ENCODE measurements at regions not wholly inside any gene's neighbourhood (a gene's known extent, or its start where the extent isn't known, plus 50 kb on each side); places are given as distances from the start of the nearest gene placed in this dataset.
A peak's percentile ranks its signal among the peaks of the same experiment; 100 is the strongest.

GRCh38 chr5:8756498-8757084 is 789.3 kb downstream of the SEMA5A start:
- intact Hi-C loops (cut with DNase I), result loop anchor here (5.0 kb wide), 1 partner anchor 451 kb away; no protein-coding TSS in a partner anchor
- peak; percentile 19 for DNase-seq (ENCODE audit: low spot score)
- 40% methylated on average over 2 of the region's 2 CpGs for WGBS
- peak in 3 of 4 experiments; percentile 41 to 63 (median 45) for TF ChIP-seq CTCF (IDR thresholded peaks at IDR 0.05)
- no peak for TF ChIP-seq POLR2AphosphoS5 (IDR thresholded peaks at IDR 0.05)
- no peak for TF ChIP-seq POLR2A (IDR thresholded peaks at IDR 0.05)
- H3K9me3 ChIP-seq, result no peaks in the 10 kb centered on the region
- no peaks in the 10 kb centered on the region for H3K4me1 ChIP-seq (replicated peaks)
- H3K36me3 ChIP-seq, result no peaks in the 10 kb centered on the region
- no peaks in the 10 kb centered on the region for H3K27me3 ChIP-seq (replicated peaks; ENCODE audit: insufficient read depth)
- no peak overlapping the region for H3K4me3 ChIP-seq
- no peak overlapping the region for H3K27ac ChIP-seq

- TF ChIP-seq POLR2AphosphoS5 (IDR thresholded peaks at IDR 0.05) (no peak), POLR2A (IDR thresholded peaks at IDR 0.05) (no peak), CTCF (IDR thresholded peaks at IDR 0.05) (no peak)
- no peaks in the 10 kb centered on the region for H3K27me3 ChIP-seq (replicated peaks; ENCODE audit: insufficient read depth)
- intact Hi-C loops (cut with DNase I), result no loop called here
These were observed 780.0 kb downstream of the SEMA5A start for GRCh38 chr5:8765886-8766285.

GRCh38 chr5:8766448-8766847 is 779.4 kb downstream of the SEMA5A start:
- no peak for TF ChIP-seq CTCF (IDR thresholded peaks at IDR 0.05)
- no peak for TF ChIP-seq POLR2AphosphoS5 (IDR thresholded peaks at IDR 0.05)
- TF ChIP-seq POLR2A (IDR thresholded peaks at IDR 0.05), result no peak
- Histone ChIP-seq H3K4me1 (replicated peaks) (no peaks in the 10 kb centered on the region), H3K36me3 (no peaks in the 10 kb centered on the region), H3K27me3 (replicated peaks; ENCODE audit: insufficient read depth) (no peaks in the 10 kb centered on the region), H3K27ac (no peak overlapping the region), H3K4me3 (no peak overlapping the region), H3K9me3 (no peaks in the 10 kb centered on the region)
- intact Hi-C loops (cut with DNase I), result no loop called here
- WGBS, result 58% methylated on average over 1 of the region's 1 CpG
- no peak for DNase-seq (ENCODE audit: low spot score)

More at GRCh38 chr5:8765886-8766285, 780.0 kb downstream of the SEMA5A start:
- 56% methylated on average over 3 of the region's 3 CpGs for WGBS
- H3K27ac ChIP-seq, result no peak overlapping the region
- H3K9me3 ChIP-seq, result no peaks in the 10 kb centered on the region
- no peaks in the 10 kb centered on the region for H3K4me1 ChIP-seq (replicated peaks)
- no peak overlapping the region for H3K4me3 ChIP-seq
- H3K36me3 ChIP-seq, result no peaks in the 10 kb centered on the region
- no peak for DNase-seq (ENCODE audit: low spot score)

- Histone ChIP-seq H3K4me1 (replicated peaks) (no peaks in the 10 kb centered on the region), H3K36me3 (no peaks in the 10 kb centered on the region), H3K27me3 (replicated peaks; ENCODE audit: insufficient read depth) (no peaks in the 10 kb centered on the region), H3K4me3 (no peak overlapping the region), H3K9me3 (no peaks in the 10 kb centered on the region), H3K27ac (no peak overlapping the region)
- TF ChIP-seq POLR2A (IDR thresholded peaks at IDR 0.05), result no peak
- no peak for TF ChIP-seq POLR2AphosphoS5 (IDR thresholded peaks at IDR 0.05)
- intact Hi-C loops (cut with DNase I), result no loop called here
- no peak for DNase-seq (ENCODE audit: low spot score)
- 93% methylated on average over 3 of the region's 3 CpGs for WGBS
These were observed 778.8 kb downstream of the SEMA5A start for GRCh38 chr5:8767111-8767510.

- DNase-seq (ENCODE audit: low spot score), result no peak
- Histone ChIP-seq H3K27ac (no peak overlapping the region), H3K4me3 (no peak overlapping the region), H3K4me1 (replicated peaks) (no peaks in the 10 kb centered on the region), H3K9me3 (no peaks in the 10 kb centered on the region), H3K27me3 (replicated peaks; ENCODE audit: insufficient read depth) (no peaks in the 10 kb centered on the region), H3K36me3 (no peaks in the 10 kb centered on the region)
- intact Hi-C loops (cut with DNase I), result no loop called here
- TF ChIP-seq CTCF (IDR thresholded peaks at IDR 0.05) (no peak), POLR2A (IDR thresholded peaks at IDR 0.05) (no peak), POLR2AphosphoS5 (IDR thresholded peaks at IDR 0.05) (no peak)
- 47% methylated on average over 3 of the region's 3 CpGs for WGBS
These were observed 778.1 kb downstream of the SEMA5A start for GRCh38 chr5:8767746-8768145.
